SU-DHL-6 (cell line): ENCODE measurements at regions not wholly inside any gene's neighbourhood (a gene's known extent, or its start where the extent isn't known, plus 50 kb on each side); places are given as distances from the start of the nearest gene placed in this dataset.

Experiments
- H2AFZ ChIP-seq: fragments of 200-600 bp; sonication (generic); 2 replicates; pipeline ENCODE4 v1.6.1; 2014; ENCODE audit warnings: low read depth, mild to moderate bottlenecking, moderate library complexity, mixed read lengths, antibody characterized with exemption, low read length; ENCODE audit not compliant: severe bottlenecking
- H3F3A ChIP-seq: fragments of 200-600 bp; shearing (Covaris generic); 2 replicates; pipeline ENCODE4 v1.6.0; 2016; ENCODE audit warnings: antibody characterized with exemption, mild to moderate bottlenecking; ENCODE audit not compliant: insufficient read depth
- H3K27ac ChIP-seq: fragments of 200-600 bp; sonication (generic); 2 replicates; pipeline ENCODE4 v1.5.1; 2016; ENCODE audit warnings: low read depth, mild to moderate bottlenecking, low read length, moderate library complexity, mixed read lengths
- H3K27me3 ChIP-seq: fragments of 200-600 bp; sonication (generic), shearing (Covaris generic); 2 replicates; pipeline ENCODE4 v1.6.0; 2014; ENCODE audit warnings: mild to moderate bottlenecking, low read length
- H3K36me3 ChIP-seq: fragments of 200-600 bp; sonication (generic); 2 replicates; pipeline ENCODE4 v1.6.1; 2014; ENCODE audit warnings: mild to moderate bottlenecking, low read length, mixed read lengths
- H3K4me2 ChIP-seq: fragments of 300-600, 200-600 bp; shearing (Covaris generic), sonication (generic); 2 replicates; pipeline ENCODE4 v1.6.0; 2014; ENCODE audit warnings: low read length, low read depth, mild to moderate bottlenecking; ENCODE audit not compliant: poor library complexity, severe bottlenecking
- H3K4me3 ChIP-seq: fragments of 200-600 bp; sonication (generic); 2 replicates; pipeline ENCODE4 v1.5.1; 2014; ENCODE audit warnings: antibody characterized with exemption, low read length, mild to moderate bottlenecking, mixed read lengths; ENCODE audit not compliant: insufficient read depth, poor library complexity, severe bottlenecking
- H3K79me2 ChIP-seq: fragments of 200-600 bp; sonication (generic); 2 replicates; pipeline ENCODE4 v1.6.1; 2014; ENCODE audit warnings: mild to moderate bottlenecking, low read length, moderate library complexity; ENCODE audit not compliant: insufficient read depth
- H3K9ac ChIP-seq: fragments of 200-600 bp; sonication (generic); 2 replicates; pipeline ENCODE4 v1.7.0; 2014; ENCODE audit warnings: mild to moderate bottlenecking, low read length
- H3K9me2 ChIP-seq: fragments of 200-600 bp; sonication (generic); replicated peaks from 2 replicates; pipeline ENCODE4 v1.6.1; 2014; ENCODE audit warnings: low read length; ENCODE audit not compliant: insufficient read depth
- H3K9me3 ChIP-seq: fragments of 200-600 bp; sonication (generic); 2 replicates; pipeline ENCODE4 v1.6.1; 2014; ENCODE audit warnings: low read length, mixed read lengths; ENCODE audit not compliant: insufficient read depth
- H4K20me1 ChIP-seq: fragments of 200-600 bp; sonication (generic); 2 replicates; pipeline ENCODE4 v1.6.1; 2014; ENCODE audit warnings: low read depth, mild to moderate bottlenecking, antibody characterized with exemption, low read length, moderate library complexity, mixed read lengths
- EZH2phosphoT487 ChIP-seq: fragments of 200-600 bp; sonication (generic), shearing (Covaris generic); conservative IDR thresholded peaks from 2 replicates; pipeline ENCODE4 v1.6.1; 2018; ENCODE audit warnings: mild to moderate bottlenecking, antibody characterized with exemption, low read length, moderate library complexity, mixed read lengths
- TF ChIP-seq, protein P1 (sequence below): fragments of 200-600 bp; sonication (generic); IDR thresholded peaks from one replicate; pipeline ENCODE4 v1.5.1; 2017; ENCODE audit warnings: antibody characterized with exemption, mild to moderate bottlenecking, low read length, moderate library complexity; ENCODE audit not compliant: insufficient read depth, poor library complexity, severe bottlenecking

DNA sequence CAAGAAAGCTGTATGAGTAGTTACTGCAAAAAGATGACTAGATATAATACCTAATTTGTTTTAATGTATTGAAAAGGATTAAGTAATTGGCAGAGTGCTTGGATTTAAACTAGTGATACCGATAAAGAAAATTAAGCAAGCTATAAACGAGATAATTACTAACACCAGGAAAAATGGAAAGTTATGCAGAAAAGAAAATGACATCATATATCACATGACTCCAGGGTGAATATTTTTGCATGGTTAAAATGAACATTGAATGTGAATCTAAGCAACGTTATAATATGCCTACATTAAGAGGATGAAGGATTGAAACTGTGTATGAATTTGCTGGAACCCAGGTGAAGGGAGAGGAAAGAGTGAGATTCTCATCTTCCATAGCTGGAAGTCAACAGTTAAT is 644.4 kb downstream of the ADGRL2 start:
- Histone ChIP-seq H3K36me3 (no peaks in the 10 kb centered on the region), H3K9ac (no peak overlapping the region), H3K79me2 (no peaks in the 10 kb centered on the region), H4K20me1 (no peaks in the 10 kb centered on the region), H3K27ac (no peak overlapping the region), H3K9me2 (no peaks in the 10 kb centered on the region), H3F3A (no peaks in the 10 kb centered on the region), H2AFZ (peak overlapping the region; percentile 69), H3K4me2 (no peak overlapping the region), H3K27me3 (no peaks in the 10 kb centered on the region), H3K4me3 (no peak overlapping the region), H3K9me3 (no peaks in the 10 kb centered on the region)
- TF ChIP-seq EZH2phosphoT487 = no peak
- TF ChIP-seq, protein P1, sequence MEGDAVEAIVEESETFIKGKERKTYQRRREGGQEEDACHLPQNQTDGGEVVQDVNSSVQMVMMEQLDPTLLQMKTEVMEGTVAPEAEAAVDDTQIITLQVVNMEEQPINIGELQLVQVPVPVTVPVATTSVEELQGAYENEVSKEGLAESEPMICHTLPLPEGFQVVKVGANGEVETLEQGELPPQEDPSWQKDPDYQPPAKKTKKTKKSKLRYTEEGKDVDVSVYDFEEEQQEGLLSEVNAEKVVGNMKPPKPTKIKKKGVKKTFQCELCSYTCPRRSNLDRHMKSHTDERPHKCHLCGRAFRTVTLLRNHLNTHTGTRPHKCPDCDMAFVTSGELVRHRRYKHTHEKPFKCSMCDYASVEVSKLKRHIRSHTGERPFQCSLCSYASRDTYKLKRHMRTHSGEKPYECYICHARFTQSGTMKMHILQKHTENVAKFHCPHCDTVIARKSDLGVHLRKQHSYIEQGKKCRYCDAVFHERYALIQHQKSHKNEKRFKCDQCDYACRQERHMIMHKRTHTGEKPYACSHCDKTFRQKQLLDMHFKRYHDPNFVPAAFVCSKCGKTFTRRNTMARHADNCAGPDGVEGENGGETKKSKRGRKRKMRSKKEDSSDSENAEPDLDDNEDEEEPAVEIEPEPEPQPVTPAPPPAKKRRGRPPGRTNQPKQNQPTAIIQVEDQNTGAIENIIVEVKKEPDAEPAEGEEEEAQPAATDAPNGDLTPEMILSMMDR = no peak

DNA sequence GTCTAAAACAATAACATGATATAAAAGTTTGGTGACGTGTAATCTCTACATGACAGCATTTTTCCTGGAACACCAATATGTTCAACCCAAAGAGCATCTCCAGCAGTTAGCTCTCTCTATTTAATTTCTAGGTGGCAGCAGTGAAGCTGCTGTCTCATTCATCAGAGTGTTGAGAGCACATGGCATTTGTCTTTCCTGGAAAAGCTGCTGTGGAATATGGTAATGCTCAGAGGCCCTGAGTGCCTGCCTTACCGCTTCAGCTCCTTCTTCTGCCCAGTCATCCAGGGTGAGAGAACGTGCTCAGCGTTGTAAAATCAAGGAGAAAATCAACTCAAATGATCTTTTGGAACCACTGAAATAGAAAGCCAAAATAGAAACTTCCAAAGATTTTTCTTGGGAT is 640.7 kb downstream of the ADGRL2 start:
- no peak overlapping the region for H2AFZ ChIP-seq
- TF ChIP-seq, protein P1 = no peak
- no peak for TF ChIP-seq EZH2phosphoT487
- no peak overlapping the region for H3K9ac ChIP-seq

DNA sequence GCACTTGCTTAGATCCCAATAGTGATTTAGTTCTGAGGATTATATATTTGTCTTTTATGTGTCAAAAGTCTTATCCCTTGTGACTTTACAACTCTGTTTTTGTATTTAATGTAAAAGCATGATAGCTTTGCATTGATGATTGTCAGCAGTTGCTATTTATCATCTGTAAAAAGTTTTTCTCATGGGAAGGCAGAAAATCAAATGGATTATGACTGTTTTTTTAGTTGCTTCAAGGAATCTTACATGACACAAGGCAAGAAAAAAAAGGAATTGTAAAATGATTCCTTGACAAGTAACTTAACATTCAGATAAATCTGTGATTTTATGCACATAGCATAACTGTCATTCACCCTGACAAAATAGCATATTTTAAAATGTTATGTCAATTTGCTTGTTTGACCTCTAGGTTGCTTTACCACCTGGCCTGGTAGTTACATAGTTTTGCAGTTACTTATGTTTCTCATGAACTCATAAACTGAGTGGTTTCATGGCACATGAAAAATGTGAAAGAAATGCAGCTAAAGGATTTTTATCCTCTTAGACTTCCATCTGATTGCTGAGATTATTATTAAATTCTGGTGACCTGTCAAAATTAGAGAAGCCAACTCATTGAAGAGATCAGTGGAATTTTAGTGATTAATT is 622.6 kb downstream of the ADGRL2 start:
- Histone ChIP-seq H3F3A (no peaks in the 10 kb centered on the region), H3K9me2 (no peaks in the 10 kb centered on the region), H4K20me1 (no peaks in the 10 kb centered on the region), H3K79me2 (no peaks in the 10 kb centered on the region), H3K4me3 (no peak overlapping the region), H3K27me3 (no peaks in the 10 kb centered on the region), H3K4me2 (no peak overlapping the region), H2AFZ (no peak overlapping the region), H3K9ac (no peak overlapping the region), H3K36me3 (no peaks in the 10 kb centered on the region), H3K27ac (no peak overlapping the region), H3K9me3 (no peaks in the 10 kb centered on the region)
- TF ChIP-seq, protein P1 = no peak
- TF ChIP-seq EZH2phosphoT487 = no peak

More for the DNA sequence above, 640.7 kb downstream of the ADGRL2 start:
- H3F3A ChIP-seq = no peaks in the 10 kb centered on the region
- no peaks in the 10 kb centered on the region for H4K20me1 ChIP-seq
- H3K27ac ChIP-seq = no peak overlapping the region
- H3K4me3 ChIP-seq = no peak overlapping the region
- H3K79me2 ChIP-seq = no peaks in the 10 kb centered on the region
- no peaks in the 10 kb centered on the region for H3K9me3 ChIP-seq
- no peak overlapping the region for H3K4me2 ChIP-seq
- no peaks in the 10 kb centered on the region for H3K9me2 ChIP-seq
- H3K27me3 ChIP-seq = no peaks in the 10 kb centered on the region
- no peaks in the 10 kb centered on the region for H3K36me3 ChIP-seq
